ENCODE measurements at regions not wholly inside any gene's neighbourhood (a gene's known extent, or its start where the extent isn't known, plus 50 kb on each side); places are given as distances from the start of the nearest gene placed in this dataset.
"Not testable (repeated sequence)": the region's sequence is repeated elsewhere in the genome, so short reads cannot be mapped to it uniquely, and the experiment has no call there.

- not testable (repeated sequence) for TF ChIP-seq CTCF, POLR2A (IDR thresholded peaks at IDR 0.05)
Measured at GRCh38 chr1:199843096-199843495, 184.4 kb upstream of the NR5A2 start.
